HK-2 (cell line): ENCODE measurements at regions not wholly inside any gene's neighbourhood (a gene's known extent, or its start where the extent isn't known, plus 50 kb on each side); places are given as distances from the start of the nearest gene placed in this dataset.

Experiments used
- DNase-seq: peaks from one replicate; pipeline ENCODE4 v3.0.0-alpha.2; 2018; ENCODE audit not compliant: unreplicated experiment

GRCh38 chr4:8698341-8699062 is 105.9 kb downstream of the CPZ start:
- DNase-seq: no peak

- no peak for DNase-seq
Observed at GRCh38 chr4:8697826-8698225, 105.3 kb downstream of the CPZ start.

- DNase-seq: no peak
Observed at GRCh38 chr4:8696369-8697127, 104.0 kb downstream of the CPZ start.

- no peak for DNase-seq
Observed at GRCh38 chr4:8695237-8696219, 103.0 kb downstream of the CPZ start.

- no peak for DNase-seq
Observed at GRCh38 chr4:8694651-8695151, 102.1 kb downstream of the CPZ start.

- no peak for DNase-seq
Observed at GRCh38 chr4:8694226-8694625, 101.7 kb downstream of the CPZ start.

GRCh38 chr4:8691151-8691775 is 98.7 kb downstream of the CPZ start:
- DNase-seq: no peak

GRCh38 chr4:8690216-8691150 is 97.9 kb downstream of the CPZ start:
- no peak for DNase-seq

GRCh38 chr4:8689741-8690140 is 97.2 kb downstream of the CPZ start:
- DNase-seq: no peak

GRCh38 chr4:8688908-8689445 is 96.4 kb downstream of the CPZ start:
- DNase-seq: no peak

GRCh38 chr4:8688041-8688907 is 95.7 kb downstream of the CPZ start:
- DNase-seq: peak; percentile 32

- DNase-seq: no peak
Observed at GRCh38 chr4:8687083-8687482, 94.5 kb downstream of the CPZ start.

GRCh38 chr4:8685831-8686230 is 93.3 kb downstream of the CPZ start:
- DNase-seq: no peak

GRCh38 chr4:8683462-8683861 is 90.9 kb downstream of the CPZ start:
- no peak for DNase-seq

- no peak for DNase-seq
Observed at GRCh38 chr4:8682725-8683124, 90.2 kb downstream of the CPZ start.

- no peak for DNase-seq
Observed at GRCh38 chr4:8682296-8682695, 89.7 kb downstream of the CPZ start.

- no peak for DNase-seq
Observed at GRCh38 chr4:8681391-8681790, 88.8 kb downstream of the CPZ start.

- no peak for DNase-seq
Observed at GRCh38 chr4:8679032-8679431, 86.5 kb downstream of the CPZ start.

- DNase-seq: no peak
Observed at GRCh38 chr4:8676676-8677075, 84.1 kb downstream of the CPZ start.
